Kidney (tissue), 13 donors: ENCODE measurements at regions not wholly inside any gene's neighbourhood (a gene's known extent, or its start where the extent isn't known, plus 50 kb on each side); places are given as distances from the start of the nearest gene placed in this dataset.

Source experiments
- DNase-seq, 5 donors: peaks; one replicate each; pipeline ENCODE4 v3.0.0-alpha.2; 2013 to 2020
- FAIRE-seq: peaks from 2 replicates; lab custom pipeline; 2012; peaks lifted over from hg19 to GRCh38; lab: Jason Lieb, UNC
- H3K27ac ChIP-seq, 2 donors: one replicate each; pipeline ENCODE4 v1.7.0; 2013; ENCODE audit warnings: low read depth in 2 of 2, low read length in 2 of 2, inconsistent platforms in 1 of 2
- H3K27me3 ChIP-seq: one replicate; pipeline ENCODE4 v1.7.1; 2013; ENCODE audit warnings: low read length, inconsistent platforms; ENCODE audit not compliant: control insufficient read depth, insufficient read depth
- H3K36me3 ChIP-seq, 3 donors: one replicate each; pipeline versions ENCODE4 v1.7.0 to v1.7.1; 2013; ENCODE audit warnings: low read length in 3 of 3, control low read depth in 1 of 3, inconsistent platforms in 1 of 3; ENCODE audit not compliant: insufficient read depth in 3 of 3, control insufficient read depth in 2 of 3
- H3K4me1 ChIP-seq, 3 donors: one replicate each; pipeline versions ENCODE4 v1.7.0 to v1.7.1; 2013; ENCODE audit warnings: low read length in 3 of 3, inconsistent platforms in 1 of 3, low read depth in 1 of 3; ENCODE audit not compliant: control insufficient read depth in 2 of 3, insufficient read depth in 2 of 3
- H3K4me3 ChIP-seq, 3 donors: one replicate each; pipeline versions ENCODE4 v1.7.0 to v1.8.1; 2013; ENCODE audit warnings: low read length in 3 of 3, control low read depth in 1 of 3, inconsistent platforms in 1 of 3
- H3K9ac ChIP-seq, 3 donors: one replicate each; pipeline versions ENCODE4 v1.7.0 to v1.7.1; 2013; ENCODE audit warnings: low read length in 3 of 3, control low read depth in 1 of 3, inconsistent platforms in 1 of 3
- H3K9me3 ChIP-seq, 3 donors: one replicate each; pipeline versions ENCODE4 v1.7.0 to v1.7.1; 2013; ENCODE audit warnings: low read length in 3 of 3, control low read depth in 1 of 3, inconsistent platforms in 1 of 3; ENCODE audit not compliant: control insufficient read depth in 2 of 3, insufficient read depth in 1 of 3
- CTCF ChIP-seq: IDR thresholded peaks from 3 replicates; pipeline ENCODE4 v1.5.1; 2012; ENCODE audit warnings: mild to moderate bottlenecking, moderate library complexity, borderline replicate concordance; ENCODE audit not compliant: insufficient read depth; ENCODE audit errors: extremely low read depth
- intact Hi-C: fragments of 100-400 bp; cut with DNase I; formaldehyde crosslinking; loops from one replicate; pipeline ENCODE4 v1.11.1; 2022
- donor health status: control.
- donor health status: control.
- donor health status: control.
- donor health status: control.
- donor health status: control.
- donor health status: DM: yes; HTN: yes; CAD: no.
- donor health status: Normal renal cell carcinoma (clear cell type).

- no peak overlapping the region for H3K4me3 ChIP-seq
- H3K9me3 ChIP-seq, result no peaks in the 10 kb centered on the region
- TF ChIP-seq CTCF, result no peak
- no peak overlapping the region for H3K9ac ChIP-seq
- no peak overlapping the region for H3K27ac ChIP-seq
- DNase-seq (no peak), FAIRE-seq (no peak)
- H3K4me1 ChIP-seq, result peaks cover 0 to 8% (median 0%) of the 10 kb centered on the region in 3 donors
- no peaks in the 10 kb centered on the region for H3K36me3 ChIP-seq
- H3K27me3 ChIP-seq, result no peaks in the 10 kb centered on the region
- intact Hi-C loops, result no loop called here
Observed at GRCh38 chr6:151682922-151683321, 124.6 kb upstream of the ESR1 start.

- Histone ChIP-seq H3K4me3 (no peak overlapping the region), H3K27ac (no peak overlapping the region), H3K4me1 (peaks cover 0 to 8% (median 0%) of the 10 kb centered on the region in 3 donors), H3K36me3 (no peaks in the 10 kb centered on the region), H3K9me3 (no peaks in the 10 kb centered on the region), H3K9ac (no peak overlapping the region), H3K27me3 (no peaks in the 10 kb centered on the region)
- FAIRE-seq (no peak), DNase-seq (no peak)
- TF ChIP-seq CTCF, result no peak
- intact Hi-C loops, result no loop called here
Observed at GRCh38 chr6:151683381-151683780, 124.1 kb upstream of the ESR1 start.

GRCh38 chr6:151689499-151690201 lies 117.8 kb upstream of the ESR1 start:
- peak overlapping the region in 1 of 3 donors; percentile 8 for H3K9ac ChIP-seq
- no peaks in the 10 kb centered on the region for H3K36me3 ChIP-seq
- TF ChIP-seq CTCF, result no peak
- intact Hi-C loops, result loop anchor here (10.0 kb wide), 1 partner anchor 435 kb away; no protein-coding TSS in a partner anchor
- H3K9me3 ChIP-seq, result no peaks in the 10 kb centered on the region
- no peaks in the 10 kb centered on the region for H3K4me1 ChIP-seq
- H3K4me3 ChIP-seq, result peak overlapping the region in 2 of 3 donors; percentile 13 to 69
- no peak for FAIRE-seq
- H3K27ac ChIP-seq, result peak overlapping the region in 1 of 2 donors; percentile 86
- peak in 1 of 5 donors; percentile 32 for DNase-seq
- no peaks in the 10 kb centered on the region for H3K27me3 ChIP-seq
